CD4-positive, alpha-beta T cell treated with Interleukin-17A for 1 hour (primary cell): ENCODE measurements at regions not wholly inside any gene's neighbourhood (a gene's known extent, or its start where the extent isn't known, plus 50 kb on each side); places are given as distances from the start of the nearest gene placed in this dataset.
"Not testable (repeated sequence)": the region's sequence is repeated elsewhere in the genome, so short reads cannot be mapped to it uniquely, and the experiment has no call there.

ENCODE experiments used
- DNase-seq: peaks from one replicate; pipeline ENCODE4 v3.0.0-alpha.2; 2020

GRCh38 chr16:7278636-7279035, 54.0 kb upstream of the RBFOX1 start:
- DNase-seq = no peak

DNA sequence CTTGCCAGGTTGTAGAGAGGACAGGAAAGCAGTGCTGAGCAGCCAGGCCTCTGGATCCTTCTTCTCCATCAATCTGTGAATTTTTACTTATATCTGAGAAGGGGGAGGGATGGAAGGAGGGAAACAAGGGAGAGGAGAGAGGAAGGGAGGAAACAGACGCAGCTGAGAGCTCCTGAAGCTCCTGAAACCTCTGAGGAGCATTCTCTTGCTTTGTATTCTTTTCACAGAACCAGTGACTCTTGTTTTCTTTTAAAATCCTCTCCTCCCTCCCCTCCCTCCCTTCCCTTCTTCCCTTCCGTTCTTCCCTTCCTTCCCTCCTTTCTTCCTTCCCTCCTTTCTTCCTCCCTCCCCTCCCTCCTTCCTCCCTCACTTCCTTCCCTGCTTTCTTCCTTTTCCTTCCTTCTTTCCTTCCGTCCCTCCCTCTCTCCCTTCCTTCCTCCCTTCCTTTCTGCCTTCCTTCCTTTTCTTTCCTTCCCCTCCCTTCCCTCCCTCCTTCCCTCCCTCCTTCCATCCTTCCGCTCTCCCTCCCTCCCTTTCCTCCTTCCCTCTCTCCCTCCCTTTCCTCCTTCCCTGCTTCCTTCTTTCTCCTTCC, 60.0 kb upstream of the RBFOX1 start:
- no peak for DNase-seq

GRCh38 chr16:7271486-7271885, 61.2 kb upstream of the RBFOX1 start:
- DNase-seq = no peak

DNA sequence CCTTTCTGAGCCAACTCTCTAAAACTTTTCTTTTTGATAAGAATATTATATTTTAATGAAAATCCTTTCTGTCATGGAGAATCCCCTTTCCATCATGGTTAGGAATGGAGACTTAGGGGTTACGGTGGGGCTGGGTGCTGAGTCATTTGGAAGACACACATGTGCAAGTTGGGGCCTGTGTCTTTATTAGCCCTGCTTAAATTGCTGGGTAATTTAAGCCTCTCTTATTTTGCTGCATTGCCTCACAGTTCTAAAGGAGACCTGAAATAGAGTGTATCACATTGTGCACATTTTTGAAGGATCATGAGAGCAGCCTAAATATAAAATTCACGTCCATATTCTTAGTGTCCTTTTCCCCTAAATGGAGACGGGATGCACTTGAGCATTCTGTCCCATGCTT, 61.8 kb upstream of the RBFOX1 start:
- DNase-seq = no peak

DNA sequence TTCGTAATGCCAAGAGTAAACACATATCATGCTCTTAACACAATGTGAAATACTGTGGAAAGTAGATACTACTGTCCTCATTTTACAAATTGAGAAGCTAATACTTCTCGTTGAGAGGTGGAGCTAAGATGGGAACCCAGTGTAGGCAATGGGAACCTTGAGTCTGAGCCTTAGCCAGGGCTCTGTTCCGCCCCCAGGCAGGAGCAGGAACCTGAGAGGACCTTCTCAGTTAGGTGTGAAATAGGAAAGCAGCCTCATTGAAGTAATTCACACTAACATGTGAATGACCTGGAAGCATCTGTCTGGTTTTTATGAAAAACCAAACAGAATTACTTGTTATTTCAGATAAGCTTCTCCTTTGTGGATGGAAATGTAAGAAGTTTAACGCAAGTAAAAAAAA, 62.6 kb upstream of the RBFOX1 start:
- no peak for DNase-seq

GRCh38 chr16:7268182-7268581, 64.5 kb upstream of the RBFOX1 start:
- DNase-seq = no peak

DNA sequence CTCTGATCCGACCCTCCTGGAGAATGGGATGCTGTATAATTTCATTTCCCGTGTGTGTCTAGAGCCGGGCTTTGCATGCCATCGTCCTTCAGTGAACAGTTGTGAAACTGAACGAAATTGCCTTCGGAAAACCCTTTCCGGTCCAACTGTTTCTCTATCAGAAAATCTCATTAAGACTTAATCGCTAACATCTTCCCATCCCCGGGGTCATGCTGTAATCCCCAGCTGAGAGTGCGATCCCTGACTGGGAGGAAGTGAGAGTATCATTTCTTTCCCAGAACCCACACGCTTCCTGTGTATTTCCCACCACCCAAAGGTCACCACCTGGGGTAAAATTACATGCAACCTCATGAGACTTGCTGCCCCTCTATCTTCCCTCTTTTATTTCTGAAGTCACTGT, 75.6 kb upstream of the RBFOX1 start:
- no peak for DNase-seq

DNA sequence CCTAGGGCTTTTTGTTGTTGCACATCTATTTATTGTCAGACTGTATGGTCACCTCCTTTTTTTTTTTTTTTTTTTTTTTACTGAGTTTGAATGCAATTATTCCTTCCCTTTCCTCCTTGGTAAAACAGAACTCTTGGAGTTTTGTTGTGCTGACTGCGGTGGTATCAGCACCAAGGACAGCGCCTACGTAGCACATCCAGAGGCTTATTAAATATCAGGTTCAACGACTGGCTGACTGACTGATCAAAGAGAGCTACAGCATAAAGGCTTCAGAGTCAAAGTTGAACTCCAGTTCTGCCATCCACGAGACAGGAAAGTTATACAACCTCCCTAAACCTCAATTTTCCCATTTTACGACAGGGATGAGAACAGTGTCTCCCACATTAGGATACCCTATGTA, 86.1 kb upstream of the RBFOX1 start:
- no peak for DNase-seq

DNA sequence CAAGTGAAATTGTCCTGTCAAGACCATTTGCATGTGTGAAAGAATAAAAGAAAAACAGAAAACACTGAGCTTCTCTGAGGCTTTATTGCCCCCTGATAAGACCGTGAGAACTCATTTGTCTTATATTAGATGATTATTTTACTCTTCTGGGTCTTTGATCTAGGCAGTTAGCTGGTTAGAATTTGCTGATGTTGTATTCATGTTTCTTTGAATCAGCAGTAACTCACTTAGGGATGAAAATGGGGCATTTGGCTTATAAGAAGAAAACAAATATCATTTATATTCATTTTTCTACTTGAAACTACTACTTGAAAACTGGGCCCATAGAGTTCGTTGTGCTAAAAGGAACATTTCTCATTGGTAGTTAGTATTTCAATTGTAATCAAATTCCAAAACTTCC, 93.1 kb upstream of the RBFOX1 start:
- DNase-seq = no peak

DNA sequence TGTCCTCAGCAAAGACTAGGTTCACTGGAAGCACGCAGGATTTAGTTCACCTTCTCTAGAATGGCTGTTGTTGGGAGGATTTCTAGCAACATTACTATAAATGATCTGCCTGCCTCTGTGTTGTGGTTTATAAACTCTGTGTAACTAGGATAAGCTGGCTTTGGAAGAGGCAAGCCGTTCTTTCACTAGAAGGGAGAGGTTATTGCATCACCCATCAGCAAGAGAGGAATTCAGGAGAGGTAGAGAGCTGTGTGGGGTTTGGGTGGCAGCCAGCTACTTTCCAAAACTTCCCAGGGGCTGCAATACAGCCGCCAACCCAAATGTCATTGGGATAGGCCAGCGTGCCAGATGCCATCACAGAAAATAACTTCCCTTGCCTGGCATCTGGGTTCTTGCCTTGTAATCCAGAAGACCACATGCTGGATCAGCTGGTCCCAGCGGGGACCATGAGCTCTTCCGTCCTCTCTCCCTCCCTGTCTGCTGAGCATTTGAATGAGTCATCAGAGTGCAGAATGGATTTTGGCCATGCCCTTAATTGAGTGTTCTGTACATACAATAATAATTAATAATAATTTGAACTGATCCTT, 95.7 kb upstream of the RBFOX1 start:
- DNase-seq = no peak

DNA sequence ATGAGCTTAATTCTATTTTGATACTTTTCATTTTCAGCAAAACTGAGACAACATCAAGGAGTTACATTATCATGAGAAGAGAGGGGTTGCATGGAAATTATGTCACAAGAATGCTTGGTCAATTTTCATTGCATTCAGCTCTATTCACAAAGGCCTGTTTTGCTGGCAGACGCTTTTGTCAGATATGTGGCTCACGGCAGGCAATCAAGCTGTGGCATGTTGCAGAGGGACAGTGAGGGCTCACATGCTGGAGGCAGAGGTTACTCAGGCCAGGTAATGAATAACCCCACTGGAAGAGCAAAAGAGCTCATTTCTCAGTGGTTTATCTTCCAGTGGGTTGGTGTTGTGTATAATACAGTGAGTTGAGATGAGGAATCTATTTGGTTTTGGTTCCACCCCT, 98.7 kb upstream of the RBFOX1 start:
- DNase-seq = no peak

DNA sequence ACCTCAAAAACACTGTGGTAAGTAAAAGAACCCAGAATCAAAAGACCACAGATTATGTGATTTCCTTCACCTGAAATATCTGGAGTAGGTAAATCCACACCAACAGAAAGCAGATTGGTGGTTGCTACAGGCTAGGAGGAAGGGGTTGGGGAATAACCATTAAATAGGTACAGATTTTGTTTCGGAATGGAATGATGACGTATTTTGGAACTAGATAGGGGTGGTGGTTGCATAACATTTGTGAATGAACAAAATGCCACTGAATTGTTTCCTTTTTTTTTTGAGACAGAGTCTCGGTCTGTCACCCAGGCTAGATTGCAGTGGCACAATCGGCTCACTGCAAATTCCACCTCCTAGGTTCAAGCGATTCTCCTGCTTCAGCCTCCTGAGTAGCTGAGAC, 100.9 kb upstream of the RBFOX1 start:
- DNase-seq = no peak

GRCh38 chr16:7229433-7230218, 103.0 kb upstream of the RBFOX1 start:
- DNase-seq = not testable (repeated sequence)

GRCh38 chr16:7227229-7227721, 105.4 kb upstream of the RBFOX1 start:
- DNase-seq = no peak

DNA sequence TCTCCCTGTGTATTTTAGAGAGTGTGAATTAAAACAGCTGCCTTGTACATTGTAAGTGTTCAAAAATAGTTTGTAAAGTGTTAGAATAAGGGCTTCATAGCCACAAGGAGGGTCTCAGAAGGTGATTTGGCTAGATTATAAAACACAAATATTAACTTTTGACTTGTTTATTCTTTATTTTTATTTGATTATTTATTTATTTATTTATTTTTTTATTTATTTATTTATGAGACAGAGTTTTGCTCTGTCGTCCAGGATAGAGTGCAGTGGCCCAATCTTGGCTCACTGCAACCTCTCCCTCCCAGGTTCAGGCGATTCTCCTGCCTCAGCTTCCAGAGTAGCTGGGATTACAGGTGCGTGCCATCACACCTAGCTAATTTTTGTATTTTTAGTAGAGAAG, 111.5 kb upstream of the RBFOX1 start:
- no peak for DNase-seq

- DNase-seq = no peak
Measured at GRCh38 chr16:7218936-7219335, 113.7 kb upstream of the RBFOX1 start.

GRCh38 chr16:7217797-7218196, 114.8 kb upstream of the RBFOX1 start:
- DNase-seq = no peak

GRCh38 chr16:7216719-7217118, 115.9 kb upstream of the RBFOX1 start:
- no peak for DNase-seq

- no peak for DNase-seq
Measured at GRCh38 chr16:7211781-7212180, 120.9 kb upstream of the RBFOX1 start.

- no peak for DNase-seq
Measured at GRCh38 chr16:7209598-7209997, 123.0 kb upstream of the RBFOX1 start.

GRCh38 chr16:7206469-7206868, 126.2 kb upstream of the RBFOX1 start:
- no peak for DNase-seq

GRCh38 chr16:7200320-7200719, 132.3 kb upstream of the RBFOX1 start:
- DNase-seq = no peak

DNA sequence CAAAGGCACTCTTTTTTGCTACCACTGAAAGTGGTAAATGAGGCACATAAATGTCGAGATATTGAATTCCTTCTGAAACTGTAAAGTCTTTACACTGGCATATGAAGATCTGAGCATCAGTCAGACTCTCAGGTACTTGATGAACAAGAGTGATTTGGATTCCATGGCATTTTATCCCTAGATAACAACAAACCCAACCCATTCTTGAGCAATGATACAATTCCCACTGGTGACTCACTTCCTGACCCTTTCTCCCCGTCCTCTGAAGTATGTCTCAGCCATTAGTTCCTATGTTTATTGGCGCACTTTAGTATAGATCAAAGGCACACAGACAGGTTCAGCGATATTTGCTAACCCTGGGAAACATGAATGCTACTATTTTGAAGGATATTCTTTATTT, 147.0 kb upstream of the RBFOX1 start:
- no peak for DNase-seq

GRCh38 chr16:7185165-7185564, 147.5 kb upstream of the RBFOX1 start:
- DNase-seq = no peak
